NCI-H510A (cell line): ENCODE measurements at regions not wholly inside any gene's neighbourhood (a gene's known extent, or its start where the extent isn't known, plus 50 kb on each side); places are given as distances from the start of the nearest gene placed in this dataset.
A peak's percentile ranks its signal among the peaks of the same experiment; 100 is the strongest.
"Not testable (repeated sequence)": the region's sequence is repeated elsewhere in the genome, so short reads cannot be mapped to it uniquely, and the experiment has no call there.

Source experiments
- DNase-seq: peaks from one replicate; lab custom pipeline; 2025; lab: John Stamatoyannopoulos, UW

DNA sequence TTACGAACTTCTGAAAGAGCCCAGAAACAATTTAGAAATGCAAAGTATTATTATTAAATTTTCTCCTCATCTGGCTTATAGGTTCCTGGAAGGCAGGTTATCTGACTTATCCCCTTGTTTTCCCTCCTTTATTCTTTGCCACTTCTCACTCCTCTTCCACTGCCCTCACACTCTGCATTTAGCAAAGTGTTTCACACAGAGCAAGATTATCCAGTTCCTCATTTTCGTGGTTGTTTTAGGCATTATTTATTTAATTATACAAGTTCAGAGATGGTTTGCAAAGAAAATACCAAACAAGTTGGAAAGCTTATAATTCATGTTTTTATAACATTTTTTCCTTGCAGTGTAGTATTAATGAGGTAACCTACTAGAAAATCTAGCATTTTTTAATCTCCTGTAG, 544.9 kb downstream of the NSUN3 start:
- DNase-seq = no peak

DNA sequence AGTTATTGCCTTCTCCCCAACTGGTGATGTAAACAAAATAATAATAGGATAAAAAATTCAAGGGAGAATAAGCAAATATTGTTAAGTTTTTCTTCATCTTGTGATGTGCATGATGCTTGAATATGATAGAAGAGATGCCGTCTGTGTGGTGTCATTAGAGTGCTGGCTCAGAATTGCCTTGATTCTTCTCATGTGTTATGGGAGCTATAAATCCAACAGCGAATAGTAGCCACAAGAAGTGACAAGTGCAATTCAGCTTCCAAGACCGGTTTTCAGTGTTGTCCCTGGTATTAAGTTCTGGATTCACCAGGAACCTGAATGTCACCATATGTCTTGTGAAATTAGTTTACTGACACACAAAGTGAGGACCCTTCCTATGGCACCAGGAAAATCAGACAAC, 547.0 kb downstream of the NSUN3 start:
- no peak for DNase-seq

DNA sequence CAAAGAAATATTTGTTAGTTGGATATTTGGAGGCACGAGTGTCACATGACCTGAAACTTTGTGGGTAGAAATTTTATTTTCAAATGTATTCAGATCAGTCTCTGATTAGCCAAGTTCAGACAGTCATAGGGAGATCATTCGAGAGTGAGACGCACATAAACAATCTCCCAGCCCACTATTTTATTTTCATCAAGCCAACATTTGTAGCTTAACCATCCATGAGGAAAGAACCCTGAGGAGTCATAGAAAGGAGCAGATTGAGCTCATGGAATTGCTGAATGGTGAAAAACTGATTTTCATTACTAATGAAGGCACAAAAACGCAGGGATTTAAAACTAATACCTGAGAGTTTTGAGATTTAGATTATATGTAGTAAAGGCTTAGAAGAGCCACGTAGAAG, 548.7 kb downstream of the NSUN3 start:
- no peak for DNase-seq

DNA sequence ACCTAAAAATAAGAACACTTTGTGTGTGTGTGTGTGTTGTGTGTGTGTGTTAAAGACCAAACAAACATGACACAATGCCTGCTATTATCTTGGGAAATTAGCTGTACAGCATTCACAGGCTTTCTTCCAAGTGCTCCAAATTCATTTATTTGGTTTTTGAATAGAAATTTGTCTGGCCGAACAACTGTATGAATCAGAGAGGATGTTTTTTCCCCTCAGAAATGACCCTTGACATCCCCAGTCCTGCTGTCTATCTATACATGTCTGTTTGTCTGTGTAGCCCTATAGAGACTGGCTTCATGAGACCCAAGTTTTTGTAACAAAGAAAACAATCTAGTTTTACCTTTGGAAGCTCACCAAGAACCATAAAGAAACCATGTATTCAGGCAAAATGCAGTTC, 549.8 kb downstream of the NSUN3 start:
- DNase-seq = no peak

DNA sequence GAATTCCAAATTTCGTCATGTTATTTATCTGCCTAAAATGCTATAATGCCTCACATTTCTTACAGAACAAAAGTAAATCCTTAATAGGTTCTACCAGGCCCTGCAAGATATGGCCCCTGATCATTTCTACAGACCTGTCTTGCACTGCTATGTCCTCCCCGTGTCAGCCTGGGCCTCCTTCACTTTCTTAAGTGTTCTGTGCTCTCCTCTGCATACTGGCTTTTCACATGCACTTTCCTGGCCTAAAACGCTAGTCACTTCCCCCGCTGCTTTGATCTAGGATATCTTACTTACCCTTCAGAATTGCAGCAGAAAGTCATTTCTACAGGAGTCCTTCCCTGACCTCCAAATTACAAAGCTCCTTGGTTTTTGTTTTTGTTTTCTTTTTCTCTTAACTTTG, 551.3 kb downstream of the NSUN3 start:
- DNase-seq = no peak

DNA sequence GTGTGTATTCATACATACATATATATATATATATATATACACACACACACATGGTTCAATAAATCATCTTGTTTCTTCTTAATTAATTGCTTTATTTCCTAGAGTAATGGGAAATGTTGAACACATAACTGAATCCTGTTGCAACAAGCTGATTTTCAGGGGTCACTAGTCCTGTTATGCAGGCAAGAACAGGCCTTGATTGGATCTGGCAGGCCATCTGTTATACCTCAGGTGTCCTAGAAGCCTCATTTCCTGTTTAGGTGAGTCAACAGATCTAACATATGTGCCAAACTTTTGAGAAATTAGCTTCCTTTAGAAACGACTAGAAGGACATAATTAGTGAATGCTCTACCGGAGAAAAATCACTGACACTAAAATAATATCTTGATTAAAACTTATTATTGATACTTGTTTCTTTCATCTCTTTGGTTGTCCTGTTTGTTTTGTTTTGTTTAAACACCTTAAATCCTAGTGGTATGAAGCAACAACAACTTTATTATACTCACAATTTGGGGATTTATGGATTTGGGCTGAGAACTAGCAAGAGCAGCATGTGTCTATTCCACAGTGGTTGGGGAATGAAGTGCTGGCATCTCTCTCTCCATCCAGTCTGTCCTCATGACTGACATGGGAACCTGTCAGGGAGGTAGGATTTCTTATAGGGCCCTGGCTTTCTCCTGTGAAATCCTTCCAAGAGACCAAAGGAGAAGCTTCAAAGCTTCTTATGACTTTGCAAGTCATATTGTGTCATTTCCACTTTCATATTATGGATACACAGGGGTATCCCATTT, 552.6 kb downstream of the NSUN3 start:
- no peak for DNase-seq

DNA sequence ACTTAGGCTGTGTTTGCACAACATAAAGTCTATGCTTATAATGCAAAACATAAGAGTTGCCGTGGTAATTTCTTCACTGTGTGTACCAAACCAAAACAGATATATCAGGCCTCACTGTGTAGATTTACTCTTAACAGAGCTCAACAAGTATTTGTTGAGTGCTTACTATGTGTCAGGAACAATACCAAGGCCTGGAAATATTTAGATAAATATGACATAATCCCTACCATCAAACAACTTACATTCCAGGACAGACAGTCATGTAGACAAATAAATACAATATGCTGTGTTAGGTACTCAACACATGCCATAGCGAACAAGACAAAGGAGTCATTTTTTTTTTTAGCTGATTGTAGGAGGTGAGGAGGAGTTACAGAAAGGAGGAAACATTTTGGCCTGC, 554.0 kb downstream of the NSUN3 start:
- DNase-seq = no peak

DNA sequence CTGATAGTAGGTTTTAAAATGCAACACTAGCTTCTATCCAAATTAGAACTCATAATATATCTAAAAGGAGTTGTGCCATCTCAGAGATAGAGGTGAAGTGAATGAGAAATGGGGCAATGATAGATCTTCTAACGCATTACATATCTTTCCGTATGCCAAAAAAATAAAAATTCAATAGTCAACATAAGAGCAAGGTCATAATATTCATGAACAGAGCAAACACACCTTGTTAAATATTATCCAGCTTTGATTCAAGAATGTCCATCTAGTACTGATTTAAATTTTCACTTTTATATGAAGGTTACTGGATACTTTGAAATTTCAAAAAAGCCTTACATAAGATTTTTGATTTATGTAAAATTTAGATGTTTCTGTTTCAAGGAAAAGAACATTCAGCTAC, 554.5 kb downstream of the NSUN3 start:
- no peak for DNase-seq

DNA sequence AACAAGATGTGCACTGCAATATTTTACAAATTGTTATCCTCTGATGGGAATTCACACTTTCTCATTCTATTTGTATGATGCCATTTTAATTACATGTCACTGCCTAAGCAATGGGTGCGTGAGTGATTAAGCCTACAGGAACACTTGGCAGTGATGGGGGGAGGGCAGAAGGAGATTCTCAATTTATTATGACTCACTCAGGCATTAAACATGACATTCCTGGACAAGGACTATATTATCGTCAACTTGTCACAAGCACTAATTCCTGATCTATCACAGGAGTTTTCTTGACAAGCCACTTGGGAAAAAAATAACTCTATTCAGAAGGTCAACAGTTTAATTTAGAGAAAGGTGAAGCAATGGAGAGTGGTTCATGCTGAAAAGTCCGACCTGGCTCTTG, 556.8 kb downstream of the NSUN3 start:
- no peak for DNase-seq

DNA sequence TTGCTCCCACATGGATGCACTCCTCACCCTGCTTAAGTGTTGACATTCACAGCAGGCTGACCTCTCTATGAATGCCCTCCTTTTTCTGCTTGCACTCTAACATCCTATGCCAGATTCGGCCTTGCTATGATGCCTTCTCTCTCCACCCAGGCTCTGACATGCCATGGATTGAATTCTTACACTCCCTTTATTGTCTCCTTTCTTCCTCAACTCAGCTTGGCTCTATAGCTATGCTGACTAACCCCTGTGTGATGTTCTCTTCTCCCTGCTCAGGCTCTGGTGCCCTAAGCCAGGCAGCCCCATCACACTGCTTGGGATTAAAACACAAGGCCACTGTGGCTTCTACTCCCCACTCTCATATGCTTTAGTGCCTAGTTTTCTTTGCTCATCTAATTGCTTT, 563.7 kb downstream of the NSUN3 start:
- peak; percentile 1 for DNase-seq

DNA sequence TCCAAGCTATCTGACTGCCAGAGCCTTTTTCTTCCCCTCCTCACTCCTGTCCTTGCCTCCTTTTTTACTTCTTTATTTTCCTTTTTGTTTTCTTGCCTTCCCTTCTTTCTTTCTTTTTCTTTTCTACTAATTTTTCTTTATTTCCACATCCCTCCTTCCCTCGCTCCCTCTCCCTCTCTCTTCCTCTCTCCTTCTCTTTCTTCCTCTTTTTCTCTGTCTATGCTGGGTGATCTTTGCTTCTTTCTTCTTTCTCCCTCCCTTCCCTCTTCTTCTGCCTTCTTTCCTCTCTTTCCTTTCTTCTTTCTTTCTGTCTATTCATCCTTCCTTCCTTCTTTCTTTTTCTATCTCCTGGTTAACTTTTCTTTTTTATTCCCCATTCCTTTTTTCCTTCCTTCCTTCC, 564.8 kb downstream of the NSUN3 start:
- DNase-seq = no peak

DNA sequence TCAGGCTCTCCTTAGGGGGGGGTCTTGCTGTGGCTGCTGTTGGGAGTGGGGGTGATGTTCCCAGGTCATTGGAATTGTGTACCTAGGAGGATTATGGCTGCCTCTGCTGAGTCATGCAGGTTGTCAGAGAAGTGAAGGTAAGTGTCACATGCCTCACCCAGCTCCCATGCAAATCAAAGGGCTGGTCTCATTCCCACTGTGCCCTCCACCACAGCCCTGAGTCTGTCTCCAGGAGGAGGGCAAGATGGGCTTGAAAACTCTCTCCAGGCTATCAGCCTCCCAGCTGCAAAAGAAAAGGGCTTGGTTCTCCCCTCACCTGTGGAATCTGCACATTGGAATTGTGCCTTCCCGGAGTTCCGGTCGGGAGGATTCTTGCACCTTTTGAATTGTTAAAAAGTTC, 580.5 kb downstream of the NSUN3 start:
- no peak for DNase-seq

DNA sequence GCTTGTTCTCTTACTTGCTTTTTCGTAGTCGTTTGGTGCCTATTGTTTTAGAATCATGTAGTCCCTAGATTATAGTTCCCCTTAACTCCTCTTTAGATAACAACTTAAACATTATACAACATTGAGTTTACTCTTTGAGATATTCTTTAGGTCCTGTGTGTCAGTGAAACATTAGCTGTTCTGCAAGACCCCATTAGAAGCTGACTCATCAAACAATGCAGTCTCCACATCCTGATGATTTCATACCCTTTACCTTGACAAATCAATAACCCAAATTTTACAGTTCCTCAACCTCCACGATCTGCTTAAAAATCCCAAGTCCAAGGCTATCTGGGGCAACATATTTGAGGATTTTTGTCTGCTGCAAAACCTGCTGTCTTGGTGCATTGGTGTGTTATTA, 582.9 kb downstream of the NSUN3 start:
- DNase-seq = no peak

DNA sequence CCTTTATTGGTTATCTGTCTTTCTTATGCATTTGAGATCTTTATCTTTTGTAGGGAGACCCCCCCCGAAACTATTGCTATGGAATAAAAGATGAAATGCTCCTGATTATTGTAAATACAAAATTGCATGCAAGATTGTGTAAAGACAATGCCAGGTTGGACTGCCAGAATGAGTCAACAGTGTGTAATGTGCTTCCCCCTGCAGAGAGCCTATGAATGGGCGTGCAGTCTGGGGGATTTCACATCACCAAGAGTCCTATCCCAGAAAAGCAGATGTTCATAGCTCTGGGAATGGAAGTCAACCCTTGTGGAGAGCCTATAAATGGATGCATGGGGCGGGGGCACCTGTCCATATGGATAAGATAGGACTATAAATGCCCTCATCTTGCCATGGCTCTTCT, 584.3 kb downstream of the NSUN3 start:
- no peak for DNase-seq

DNA sequence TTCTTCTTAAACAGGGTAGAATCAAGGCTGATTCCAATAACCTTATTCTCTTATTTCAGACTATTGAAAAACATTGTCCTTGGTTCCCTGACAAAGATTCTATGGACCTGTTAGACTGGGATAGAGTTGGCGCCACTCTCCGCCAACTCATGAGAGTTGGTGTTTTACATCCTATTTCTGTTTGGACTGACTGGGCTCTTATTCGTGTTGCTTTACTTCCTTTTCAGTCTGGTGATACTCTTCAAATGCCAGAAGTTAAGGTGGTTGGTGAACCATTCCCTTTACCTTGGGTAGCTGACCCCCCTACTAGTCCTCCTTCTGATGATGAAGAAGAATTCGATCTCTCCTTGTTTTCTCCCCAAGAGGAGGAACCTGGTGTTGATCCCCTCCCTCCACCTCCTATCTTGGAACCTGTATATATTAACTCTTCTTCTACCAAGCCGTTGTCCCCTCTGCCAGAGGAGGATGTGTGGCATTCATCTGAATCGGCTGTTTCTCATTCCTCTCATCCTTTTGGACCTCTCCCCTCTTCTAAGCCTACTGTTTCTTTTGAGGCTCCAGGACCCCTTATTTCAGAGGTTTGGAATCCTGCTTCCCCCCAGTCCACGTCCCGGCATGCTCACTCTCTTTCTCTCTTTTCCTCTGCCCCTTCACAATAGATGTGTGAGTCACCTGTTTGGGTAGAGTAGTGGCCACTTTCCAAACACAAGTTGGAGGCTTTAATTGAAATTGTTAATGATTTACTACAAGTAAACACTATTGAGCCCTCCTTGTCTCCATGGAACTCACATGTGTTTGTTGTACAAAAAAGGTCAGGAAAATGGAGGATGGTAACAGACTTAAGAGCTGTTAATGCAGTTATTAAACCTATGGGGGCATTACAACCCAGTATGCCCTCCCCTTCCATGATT, 585.7 kb downstream of the NSUN3 start:
- not testable (repeated sequence) for DNase-seq

DNA sequence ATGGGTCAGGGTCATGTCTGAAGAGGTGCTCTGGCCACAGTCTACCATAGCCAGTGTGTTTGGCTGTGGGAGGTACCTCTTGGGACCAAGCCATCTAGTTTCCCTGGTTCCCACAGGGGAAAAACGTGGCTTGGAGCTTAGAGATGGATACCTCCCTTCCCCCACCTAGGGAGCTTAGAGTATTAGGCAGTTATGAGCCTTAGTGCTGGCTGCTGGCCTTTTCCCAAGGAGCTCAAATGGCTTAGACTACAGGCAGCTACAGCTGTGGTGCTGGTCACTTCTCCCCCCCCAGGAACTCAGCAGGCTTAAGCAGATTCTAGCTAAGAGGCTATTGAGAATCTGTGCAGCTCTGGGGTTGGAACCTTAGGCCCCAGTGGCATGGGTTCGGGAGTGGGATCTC, 591.2 kb downstream of the NSUN3 start:
- no peak for DNase-seq

DNA sequence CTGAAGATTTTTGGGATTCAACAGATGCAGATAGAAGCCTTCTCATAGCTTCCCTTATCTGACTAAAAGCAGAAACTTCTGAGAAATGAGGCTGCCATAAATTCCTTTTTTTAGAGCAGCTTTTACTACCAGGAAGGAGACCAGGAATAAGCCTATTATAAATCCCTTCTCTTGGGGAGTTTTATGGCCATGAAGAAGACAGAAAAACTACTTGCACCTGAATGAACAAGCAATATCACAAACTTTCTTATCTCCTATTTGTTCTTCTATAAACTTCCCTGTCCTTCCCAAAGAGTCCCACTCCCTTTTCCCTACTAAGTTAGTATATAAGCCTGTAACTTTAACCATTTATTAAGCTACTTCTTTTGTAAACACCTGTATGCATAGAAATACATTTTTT, 603.1 kb downstream of the NSUN3 start:
- DNase-seq = no peak

DNA sequence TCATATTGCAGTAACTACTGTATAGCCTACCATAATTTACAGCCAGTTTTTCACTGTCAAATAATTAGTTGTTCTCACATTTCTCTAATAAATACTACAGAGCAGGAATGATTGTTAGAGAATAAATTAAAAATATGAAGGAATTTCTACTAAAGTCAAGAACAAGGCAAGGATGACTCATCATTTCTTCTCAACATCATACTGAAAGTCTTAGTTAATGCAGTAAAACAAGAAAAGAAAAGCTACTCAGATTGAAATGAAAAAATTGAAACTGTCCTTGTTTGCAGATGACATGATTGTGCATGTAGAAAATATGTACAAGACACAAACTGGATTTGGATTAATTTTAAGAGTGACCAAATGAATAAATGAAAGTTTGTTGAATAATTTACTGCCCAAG, 608.2 kb downstream of the NSUN3 start:
- no peak for DNase-seq

DNA sequence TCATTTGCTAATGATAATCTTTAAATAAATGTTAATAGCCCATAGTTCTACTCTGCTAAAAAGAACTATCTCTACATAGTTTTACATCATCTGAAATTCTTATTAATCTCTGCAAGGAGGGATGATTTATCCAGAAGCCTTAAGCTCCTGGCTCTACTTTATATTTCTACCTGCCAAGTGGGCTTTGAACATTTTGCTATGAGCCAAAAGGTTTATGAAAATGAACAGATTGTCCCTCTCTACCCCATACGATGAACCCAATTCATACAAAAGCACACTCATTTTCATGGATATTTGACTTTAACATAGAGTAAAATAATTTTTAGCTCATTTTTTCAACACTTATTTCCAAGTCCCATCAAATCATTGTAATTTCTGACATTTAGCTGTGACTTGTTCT, 611.0 kb downstream of the NSUN3 start:
- DNase-seq = no peak

DNA sequence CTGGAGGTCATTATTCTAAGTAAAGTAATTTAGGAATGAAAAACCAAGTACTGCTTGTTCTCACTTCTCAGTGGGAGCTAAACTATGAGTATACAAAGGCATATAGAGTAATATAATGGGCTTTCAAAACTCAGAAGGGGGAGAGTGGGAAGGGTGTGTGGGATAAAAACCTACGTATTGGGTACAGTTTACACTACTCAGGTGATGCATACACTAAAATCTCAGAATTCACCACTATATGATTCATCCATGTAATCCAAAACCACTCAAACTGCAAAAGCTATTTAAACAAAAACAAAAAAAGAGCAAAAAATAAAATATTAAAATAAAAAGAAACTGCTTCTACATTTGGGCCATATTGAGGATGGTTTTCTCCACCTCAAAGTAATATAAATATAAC, 623.3 kb downstream of the NSUN3 start:
- DNase-seq = no peak

DNA sequence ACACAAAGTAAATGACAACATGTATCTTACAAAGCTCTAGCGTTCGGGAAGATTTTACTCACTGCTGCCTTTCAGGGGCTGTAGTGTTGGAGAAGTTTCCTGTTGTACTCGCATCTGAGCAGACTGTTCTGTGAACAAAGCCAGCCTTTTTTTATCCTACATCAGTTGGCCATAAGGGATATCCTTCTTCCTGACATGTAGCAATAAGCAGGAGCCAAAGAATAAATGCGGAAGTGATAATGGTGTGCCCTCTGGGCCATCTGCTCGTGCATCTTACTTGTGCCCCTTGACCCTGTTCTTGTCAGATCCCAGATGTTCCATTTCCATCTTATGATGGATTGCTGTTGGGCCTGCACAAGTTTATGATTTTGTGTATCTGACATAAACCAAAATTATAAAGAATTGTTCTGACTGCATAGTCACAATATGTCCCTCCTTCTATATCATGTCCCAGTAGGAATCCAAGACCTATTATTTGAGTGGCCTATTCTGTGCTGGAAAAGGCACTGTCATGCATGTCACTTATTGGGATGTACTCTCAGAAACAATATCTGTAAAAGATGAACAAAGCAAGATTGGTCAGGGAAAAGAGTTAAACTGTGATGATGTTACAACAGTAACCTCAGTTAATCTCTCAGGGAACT, 631.3 kb downstream of the NSUN3 start:
- DNase-seq = no peak

DNA sequence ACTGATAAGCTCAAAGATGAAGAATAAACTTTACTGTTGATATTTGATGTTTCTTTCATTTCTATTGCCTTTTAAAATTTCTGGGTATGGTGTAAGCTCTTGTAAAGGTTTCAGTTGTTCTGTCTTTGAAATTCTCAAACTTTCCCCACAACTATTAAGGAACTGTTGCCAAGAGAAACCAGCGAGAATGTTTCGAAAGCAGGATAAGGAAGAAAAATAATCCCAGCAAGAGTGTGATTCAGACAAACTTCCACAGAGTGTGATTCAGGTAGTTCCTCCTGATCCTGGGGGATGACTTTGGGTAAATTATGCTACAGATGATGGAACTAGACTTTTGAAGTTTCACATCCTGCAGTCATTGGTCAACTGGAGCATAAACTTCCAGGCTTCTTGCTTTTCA, 632.0 kb downstream of the NSUN3 start:
- no peak for DNase-seq

DNA sequence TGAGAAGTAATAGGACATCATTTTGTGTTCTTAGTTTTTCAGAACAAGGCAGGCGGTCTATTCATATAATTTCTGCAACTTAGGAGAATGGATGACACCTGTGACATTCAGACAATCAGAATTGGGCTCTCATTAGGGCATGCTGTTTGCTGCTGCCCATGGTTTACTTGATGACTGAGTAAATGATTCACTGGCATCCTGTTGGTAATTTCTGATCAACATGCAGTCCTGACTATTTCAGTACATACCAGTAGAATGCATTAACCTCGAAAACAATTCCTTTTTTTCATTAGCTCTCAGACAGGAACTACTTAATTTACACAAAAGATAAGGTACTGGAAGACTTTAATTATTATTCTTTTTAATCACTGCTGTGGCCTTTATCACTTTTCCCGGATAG, 641.6 kb downstream of the NSUN3 start:
- no peak for DNase-seq
